Sigmoid colon (tissue), 4 donors: ENCODE measurements at regions not wholly inside any gene's neighbourhood (a gene's known extent, or its start where the extent isn't known, plus 50 kb on each side); places are given as distances from the start of the nearest gene placed in this dataset.

ENCODE experiments used
- CTCF ChIP-seq, 4 experiments: fragments of 450-650 bp in 3 of 4; fragments of 200-600 bp in 1 of 4; IDR thresholded peaks; one replicate each; pipeline ENCODE4 v1.5.1; 2016 to 2019; ENCODE audit warnings: antibody characterized with exemption in 4 of 4, mild to moderate bottlenecking in 3 of 4, moderate library complexity in 2 of 4
- EP300 ChIP-seq, 4 donors: sonication (generic); formaldehyde crosslinking; IDR thresholded peaks; one replicate each; pipeline ENCODE4 v1.6.1; 2017; ENCODE audit warnings: antibody characterized with exemption in 4 of 4
- POLR2A ChIP-seq, 2 donors: fragments of 450-650 bp; IDR thresholded peaks; one replicate each; pipeline ENCODE4 v1.6.1; 2016; ENCODE audit warnings: antibody characterized with exemption in 2 of 2, mild to moderate bottlenecking in 2 of 2, moderate library complexity in 2 of 2

- TF ChIP-seq CTCF (IDR thresholded peaks at IDR 0.05) (no peak), EP300 (IDR thresholded peaks at IDR 0.05) (no peak), POLR2A (IDR thresholded peaks at IDR 0.05) (no peak)
Measured at GRCh38 chr1:224528900-224529299, 87.2 kb upstream of the CNIH3 start.
